ENCODE measurements at regions not wholly inside any gene's neighbourhood (a gene's known extent, or its start where the extent isn't known, plus 50 kb on each side); places are given as distances from the start of the nearest gene placed in this dataset.

GRCh38 chr6:140069576-140069975 lies 695.1 kb upstream of the CITED2 start:
- no peak for TF ChIP-seq EZH2 (IDR thresholded peaks at IDR 0.05; ENCODE audit: insufficient read depth, poor library complexity, severe bottlenecking)
- TF ChIP-seq EZH2phosphoT487 (IDR thresholded peaks at IDR 0.05; ENCODE audit: insufficient read depth, low read depth) = no peak

Measured in GM23248 (cell line).